ENCODE measurements at regions not wholly inside any gene's neighbourhood (a gene's known extent, or its start where the extent isn't known, plus 50 kb on each side); places are given as distances from the start of the nearest gene placed in this dataset.

- FAIRE-seq (no peak), DNase-seq (ENCODE audit: low read depth, low spot score) (no peak)
- Histone ChIP-seq H3K79me2 (ENCODE audit: control insufficient read depth, insufficient read depth, low read length) (no peaks in the 10 kb centered on the region), H3K9me1 (ENCODE audit: control insufficient read depth, extremely low read depth, insufficient read depth, low read length) (no peaks in the 10 kb centered on the region), H2AFZ (ENCODE audit: control insufficient read depth, low read length) (no peak overlapping the region), H3K9ac (ENCODE audit: control insufficient read depth, extremely low read depth, insufficient read depth, low read length) (no peak overlapping the region), H3K9me3 (ENCODE audit: control insufficient read depth, low read depth, low read length) (no peaks in the 10 kb centered on the region), H4K20me1 (ENCODE audit: control insufficient read depth, extremely low read depth, insufficient read depth, low read length) (no peaks in the 10 kb centered on the region), H3K36me3 (ENCODE audit: control insufficient read depth in 2 of 2, extremely low read depth in 1 of 2, insufficient read depth in 2 of 2, low read length in 2 of 2) (no peaks in the 10 kb centered on the region), H3K4me2 (ENCODE audit: control insufficient read depth, extremely low read depth, insufficient read depth, low read depth, low read length) (no peak overlapping the region), H3K4me1 (ENCODE audit: control insufficient read depth, extremely low read depth, insufficient read depth, low read length) (no peaks in the 10 kb centered on the region), H3K27me3 (ENCODE audit: control insufficient read depth, extremely low read depth, insufficient read depth, low read length) (no peaks in the 10 kb centered on the region), H3K4me3 (ENCODE audit: control insufficient read depth in 2 of 3, extremely low read depth in 1 of 3, insufficient read depth in 2 of 3, low read depth in 1 of 3, low read length in 3 of 3) (no peak overlapping the region), H3K27ac (ENCODE audit: control insufficient read depth, insufficient read depth, low read length) (no peak overlapping the region)
- dilution Hi-C loops (cut with MboI; ENCODE audit: extremely low pct_ligation_motif_present, low sequenced_read_pairs), result no loop called here
- TF ChIP-seq, protein P1, sequence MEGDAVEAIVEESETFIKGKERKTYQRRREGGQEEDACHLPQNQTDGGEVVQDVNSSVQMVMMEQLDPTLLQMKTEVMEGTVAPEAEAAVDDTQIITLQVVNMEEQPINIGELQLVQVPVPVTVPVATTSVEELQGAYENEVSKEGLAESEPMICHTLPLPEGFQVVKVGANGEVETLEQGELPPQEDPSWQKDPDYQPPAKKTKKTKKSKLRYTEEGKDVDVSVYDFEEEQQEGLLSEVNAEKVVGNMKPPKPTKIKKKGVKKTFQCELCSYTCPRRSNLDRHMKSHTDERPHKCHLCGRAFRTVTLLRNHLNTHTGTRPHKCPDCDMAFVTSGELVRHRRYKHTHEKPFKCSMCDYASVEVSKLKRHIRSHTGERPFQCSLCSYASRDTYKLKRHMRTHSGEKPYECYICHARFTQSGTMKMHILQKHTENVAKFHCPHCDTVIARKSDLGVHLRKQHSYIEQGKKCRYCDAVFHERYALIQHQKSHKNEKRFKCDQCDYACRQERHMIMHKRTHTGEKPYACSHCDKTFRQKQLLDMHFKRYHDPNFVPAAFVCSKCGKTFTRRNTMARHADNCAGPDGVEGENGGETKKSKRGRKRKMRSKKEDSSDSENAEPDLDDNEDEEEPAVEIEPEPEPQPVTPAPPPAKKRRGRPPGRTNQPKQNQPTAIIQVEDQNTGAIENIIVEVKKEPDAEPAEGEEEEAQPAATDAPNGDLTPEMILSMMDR (optimal IDR thresholded peaks at IDR 0.05 in 1 of 3, IDR thresholded peaks at IDR 0.05 in 1 of 3, conservative IDR thresholded peaks at IDR 0.05 in 1 of 3; ENCODE audit: extremely low read depth in 1 of 3, insufficient read depth in 2 of 3, low read length in 3 of 3), result no peak
- TF ChIP-seq EZH2 (IDR thresholded peaks at IDR 0.05; ENCODE audit: low read length), result no peak
These were observed 452.9 kb downstream of the SPRY1 start for GRCh38 chr4:123849495-123849894.

DNA sequence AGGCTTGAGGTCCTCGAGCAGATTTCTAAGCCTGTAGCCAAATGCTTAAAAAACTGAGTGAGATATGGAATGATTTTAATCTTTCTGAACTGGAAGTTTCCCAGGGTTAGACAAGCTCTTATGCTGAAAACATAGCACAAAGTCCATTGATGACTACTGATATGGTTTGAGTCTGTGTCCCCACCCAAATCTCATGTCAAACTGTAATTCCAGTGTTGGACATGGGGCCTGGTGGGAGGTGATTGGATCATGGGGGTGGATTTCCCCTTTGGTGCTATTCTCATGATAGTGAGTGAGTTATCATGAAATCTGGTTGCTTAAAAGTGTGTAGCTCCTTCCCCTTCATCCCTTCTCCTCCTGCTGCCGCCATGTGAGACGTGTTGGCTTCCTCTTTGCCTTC lies 454.9 kb downstream of the SPRY1 start:
- H3K9me3 ChIP-seq (ENCODE audit: control insufficient read depth, low read depth, low read length), result no peaks in the 10 kb centered on the region
- no peak overlapping the region for H3K9ac ChIP-seq (ENCODE audit: control insufficient read depth, extremely low read depth, insufficient read depth, low read length)
- no peak for DNase-seq (ENCODE audit: low read depth, low spot score)
- no peak overlapping the region for H3K4me2 ChIP-seq (ENCODE audit: control insufficient read depth, extremely low read depth, insufficient read depth, low read depth, low read length)
- no peak for FAIRE-seq
- H3K79me2 ChIP-seq (ENCODE audit: control insufficient read depth, insufficient read depth, low read length), result no peaks in the 10 kb centered on the region
- no peaks in the 10 kb centered on the region for H3K9me1 ChIP-seq (ENCODE audit: control insufficient read depth, extremely low read depth, insufficient read depth, low read length)
- no peak for TF ChIP-seq EZH2 (IDR thresholded peaks at IDR 0.05; ENCODE audit: low read length)
- TF ChIP-seq, protein P1 (optimal IDR thresholded peaks at IDR 0.05 in 1 of 3, IDR thresholded peaks at IDR 0.05 in 1 of 3, conservative IDR thresholded peaks at IDR 0.05 in 1 of 3; ENCODE audit: extremely low read depth in 1 of 3, insufficient read depth in 2 of 3, low read length in 3 of 3), result no peak
- no peak overlapping the region for H3K27ac ChIP-seq (ENCODE audit: control insufficient read depth, insufficient read depth, low read length)
- H3K4me3 ChIP-seq (ENCODE audit: control insufficient read depth in 2 of 3, extremely low read depth in 1 of 3, insufficient read depth in 2 of 3, low read depth in 1 of 3, low read length in 3 of 3), result no peak overlapping the region
- H3K36me3 ChIP-seq (ENCODE audit: control insufficient read depth in 2 of 2, extremely low read depth in 1 of 2, insufficient read depth in 2 of 2, low read length in 2 of 2), result no peaks in the 10 kb centered on the region
- H3K27me3 ChIP-seq (ENCODE audit: control insufficient read depth, extremely low read depth, insufficient read depth, low read length), result no peaks in the 10 kb centered on the region
- H3K4me1 ChIP-seq (ENCODE audit: control insufficient read depth, extremely low read depth, insufficient read depth, low read length), result no peaks in the 10 kb centered on the region
- no peaks in the 10 kb centered on the region for H4K20me1 ChIP-seq (ENCODE audit: control insufficient read depth, extremely low read depth, insufficient read depth, low read length)
- dilution Hi-C loops (cut with MboI; ENCODE audit: extremely low pct_ligation_motif_present, low sequenced_read_pairs), result no loop called here
- no peak overlapping the region for H2AFZ ChIP-seq (ENCODE audit: control insufficient read depth, low read length)
